ENCODE measurements at regions not wholly inside any gene's neighbourhood (a gene's known extent, or its start where the extent isn't known, plus 50 kb on each side); places are given as distances from the start of the nearest gene placed in this dataset.

DNA sequence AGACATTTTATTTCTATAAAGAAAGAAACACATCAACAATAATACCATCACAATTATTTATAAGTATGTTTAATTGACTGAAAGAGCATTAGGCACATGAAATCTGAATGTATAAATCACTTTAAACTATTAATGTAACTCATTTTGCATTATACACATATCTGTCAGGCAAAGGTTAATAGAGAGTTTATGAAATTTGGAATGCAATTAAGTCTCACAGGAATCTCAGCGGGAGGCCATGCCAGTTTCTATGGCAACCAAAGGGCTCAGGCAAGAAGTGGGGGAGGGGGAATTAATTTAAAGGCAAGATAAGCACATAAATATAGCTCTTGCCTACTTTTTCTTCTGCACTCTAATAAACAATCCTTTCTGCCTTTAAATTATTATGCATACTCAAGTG, 152.6 kb downstream of the SLC16A9 start:
- TF ChIP-seq, protein P1, sequence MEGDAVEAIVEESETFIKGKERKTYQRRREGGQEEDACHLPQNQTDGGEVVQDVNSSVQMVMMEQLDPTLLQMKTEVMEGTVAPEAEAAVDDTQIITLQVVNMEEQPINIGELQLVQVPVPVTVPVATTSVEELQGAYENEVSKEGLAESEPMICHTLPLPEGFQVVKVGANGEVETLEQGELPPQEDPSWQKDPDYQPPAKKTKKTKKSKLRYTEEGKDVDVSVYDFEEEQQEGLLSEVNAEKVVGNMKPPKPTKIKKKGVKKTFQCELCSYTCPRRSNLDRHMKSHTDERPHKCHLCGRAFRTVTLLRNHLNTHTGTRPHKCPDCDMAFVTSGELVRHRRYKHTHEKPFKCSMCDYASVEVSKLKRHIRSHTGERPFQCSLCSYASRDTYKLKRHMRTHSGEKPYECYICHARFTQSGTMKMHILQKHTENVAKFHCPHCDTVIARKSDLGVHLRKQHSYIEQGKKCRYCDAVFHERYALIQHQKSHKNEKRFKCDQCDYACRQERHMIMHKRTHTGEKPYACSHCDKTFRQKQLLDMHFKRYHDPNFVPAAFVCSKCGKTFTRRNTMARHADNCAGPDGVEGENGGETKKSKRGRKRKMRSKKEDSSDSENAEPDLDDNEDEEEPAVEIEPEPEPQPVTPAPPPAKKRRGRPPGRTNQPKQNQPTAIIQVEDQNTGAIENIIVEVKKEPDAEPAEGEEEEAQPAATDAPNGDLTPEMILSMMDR (IDR thresholded peaks at IDR 0.05): no peak
- TF ChIP-seq POLR2A (IDR thresholded peaks at IDR 0.05): no peak
- TF ChIP-seq EP300 (IDR thresholded peaks at IDR 0.05): no peak
